Astrocyte (in vitro differentiated cells and primary cell): ENCODE measurements at regions not wholly inside any gene's neighbourhood (a gene's known extent, or its start where the extent isn't known, plus 50 kb on each side); places are given as distances from the start of the nearest gene placed in this dataset.

Source experiments
- CTCF ChIP-seq: IDR thresholded peaks from 2 replicates; pipeline ENCODE4 v1.5.1; 2011; ENCODE audit warnings: low read depth, mild to moderate bottlenecking, inconsistent platforms, low read length, moderate library complexity; ENCODE audit not compliant: insufficient read depth
- EZH2 ChIP-seq: IDR thresholded peaks from 2 replicates; pipeline ENCODE4 v1.6.1; 2012; ENCODE audit warnings: mild to moderate bottlenecking, low read length, inconsistent platforms; ENCODE audit not compliant: insufficient read depth

GRCh38 chr2:128573116-128573515, 254.4 kb upstream of the HS6ST1 start:
- TF ChIP-seq EZH2 (no peak), CTCF (no peak)
